GM23248 (cell line): ENCODE measurements at regions not wholly inside any gene's neighbourhood (a gene's known extent, or its start where the extent isn't known, plus 50 kb on each side); places are given as distances from the start of the nearest gene placed in this dataset.

Experiments
- DNase-seq: peaks from one replicate; pipeline ENCODE4 v3.0.0-alpha.2; 2015
- H2AFZ ChIP-seq: fragments of 200-600 bp; sonication (generic); 2 replicates; pipeline ENCODE4 v1.6.1; 2016; ENCODE audit warnings: antibody characterized with exemption
- H3F3A ChIP-seq: fragments of 200-600 bp; sonication (generic); 2 replicates; pipeline ENCODE4 v1.6.1; 2016; ENCODE audit warnings: mild to moderate bottlenecking, antibody characterized with exemption, mixed run types; ENCODE audit not compliant: insufficient read depth
- H3K27ac ChIP-seq: fragments of 200-600 bp; sonication (generic); 2 replicates; pipeline ENCODE4 v1.5.1; 2016; ENCODE audit warnings: mild to moderate bottlenecking
- H3K27me3 ChIP-seq: fragments of 200-600 bp; sonication (generic); replicated peaks from 2 replicates; pipeline ENCODE4 v1.6.1; 2016; ENCODE audit warnings: mild to moderate bottlenecking; ENCODE audit not compliant: insufficient read depth
- H3K36me3 ChIP-seq: fragments of 200-600 bp; sonication (generic); 2 replicates; pipeline ENCODE4 v1.6.1; 2016; ENCODE audit warnings: low read depth, mild to moderate bottlenecking
- H3K4me1 ChIP-seq: fragments of 200-600 bp; sonication (generic); 2 replicates; pipeline ENCODE4 v1.6.1; 2016; ENCODE audit warnings: mild to moderate bottlenecking; ENCODE audit not compliant: insufficient read depth
- H3K4me2 ChIP-seq: fragments of 200-600 bp; sonication (generic); one replicate; pipeline ENCODE4 v1.6.1; 2016; ENCODE audit warnings: mild to moderate bottlenecking; ENCODE audit not compliant: unreplicated experiment
- H3K4me3 ChIP-seq: fragments of 200-600 bp; sonication (generic); 2 replicates; pipeline ENCODE4 v1.5.1; 2016; ENCODE audit warnings: mild to moderate bottlenecking
- H3K79me2 ChIP-seq: fragments of 200-600 bp; sonication (generic); 2 replicates; pipeline ENCODE4 v1.6.1; 2016; ENCODE audit warnings: mild to moderate bottlenecking; ENCODE audit not compliant: insufficient read depth
- H3K9ac ChIP-seq: fragments of 200-600 bp; sonication (generic); 2 replicates; pipeline ENCODE4 v1.6.1; 2016; ENCODE audit warnings: mild to moderate bottlenecking
- H3K9me2 ChIP-seq: fragments of 200-600 bp; sonication (generic); 2 replicates; pipeline ENCODE4 v1.6.1; 2016; ENCODE audit warnings: mixed run types, mild to moderate bottlenecking, moderate library complexity; ENCODE audit not compliant: insufficient read depth
- H3K9me3 ChIP-seq: fragments of 200-600 bp; sonication (generic); one replicate; pipeline ENCODE4 v1.6.1; 2017; ENCODE audit warnings: low read depth
- H4K20me1 ChIP-seq: fragments of 200-600 bp; sonication (generic); 2 replicates; pipeline ENCODE4 v1.6.0; 2016; ENCODE audit not compliant: insufficient read depth
- EZH2 ChIP-seq: fragments of 200-600 bp; sonication (generic); IDR thresholded peaks from 2 replicates; pipeline ENCODE4 v1.6.1; 2018; ENCODE audit warnings: antibody characterized with exemption, mild to moderate bottlenecking; ENCODE audit not compliant: insufficient read depth, poor library complexity, severe bottlenecking
- EZH2phosphoT487 ChIP-seq: fragments of 200-600 bp; sonication (generic); IDR thresholded peaks from 2 replicates; pipeline ENCODE4 v1.6.1; 2018; ENCODE audit warnings: antibody characterized with exemption, moderate library complexity, mild to moderate bottlenecking, low read depth; ENCODE audit not compliant: insufficient read depth
- WGBS, 2 experiments: methylation state at CpG; one replicate each; pipeline ENCODE4 v1.1.6; 2015 to 2017; ENCODE audit warnings: low lambda C conversion rate in 2 of 2, low coverage in 1 of 2; ENCODE audit errors: missing lambda C conversion rate in 2 of 2; 5-methylcytosine and 5-hydroxymethylcytosine counted together
- in situ Hi-C: fragments of 300-500 bp; cut with MboI; formaldehyde crosslinking; loops from 2 replicates; pipeline ENCODE4 v1.15.0; 2020

DNA sequence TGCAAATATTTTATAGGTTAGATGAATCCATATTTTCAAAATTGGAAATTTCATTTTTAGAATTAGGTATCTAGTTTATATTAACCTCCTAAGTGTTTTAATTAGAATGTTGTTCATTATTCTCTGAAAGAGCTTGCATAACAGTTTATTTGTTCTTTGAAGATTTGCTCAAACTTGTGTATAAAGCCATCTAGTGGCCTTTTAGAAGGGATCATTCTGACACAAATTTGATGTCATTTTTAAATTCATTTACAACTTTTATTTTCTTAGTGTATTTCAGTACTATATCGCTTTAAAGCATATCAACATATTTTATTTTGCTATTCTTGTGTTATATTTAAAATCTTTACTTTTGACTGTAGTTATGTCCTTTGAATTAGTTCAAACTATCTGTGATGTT is 527.0 kb upstream of the NRG3 start:
- H3K36me3 ChIP-seq = no peaks in the 10 kb centered on the region
- H3K9me3 ChIP-seq = no peaks in the 10 kb centered on the region
- H3K9ac ChIP-seq = no peak overlapping the region
- no peaks in the 10 kb centered on the region for H3K27me3 ChIP-seq
- no peak overlapping the region for H2AFZ ChIP-seq
- H3K27ac ChIP-seq = no peak overlapping the region
- WGBS, 2 experiments = 32 to 43% methylated on average over 1 of the region's 1 CpG
- in situ Hi-C loops = no loop called here
- H3K4me2 ChIP-seq = no peak overlapping the region
- no peaks in the 10 kb centered on the region for H4K20me1 ChIP-seq
- H3K4me1 ChIP-seq = no peaks in the 10 kb centered on the region
- no peak for TF ChIP-seq EZH2phosphoT487
- no peak for TF ChIP-seq EZH2
- H3K79me2 ChIP-seq = no peaks in the 10 kb centered on the region
- no peaks in the 10 kb centered on the region for H3K9me2 ChIP-seq
- no peaks in the 10 kb centered on the region for H3F3A ChIP-seq
- no peak for DNase-seq
- H3K4me3 ChIP-seq = no peak overlapping the region

DNA sequence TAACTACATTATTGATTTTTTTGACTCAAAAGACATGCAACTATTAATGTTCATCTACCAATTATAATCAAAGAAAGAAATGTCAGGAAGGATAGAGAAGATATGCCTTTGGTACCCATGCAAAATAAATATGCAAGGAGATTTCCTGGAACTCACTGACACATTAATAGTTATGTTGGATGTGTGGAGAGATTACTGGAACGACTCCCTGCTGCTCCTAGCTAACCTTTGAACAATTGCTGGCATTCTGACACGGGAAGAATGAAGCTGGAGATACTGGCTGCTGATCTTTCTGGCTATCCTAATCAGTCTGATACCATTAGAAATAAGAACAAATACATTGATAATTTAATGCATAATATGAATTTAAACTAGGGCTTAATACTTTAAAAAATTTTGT is 507.9 kb upstream of the NRG3 start:
- H3K4me2 ChIP-seq = no peak overlapping the region
- H3K9me3 ChIP-seq = no peaks in the 10 kb centered on the region
- no peaks in the 10 kb centered on the region for H3K9me2 ChIP-seq
- H3K36me3 ChIP-seq = no peaks in the 10 kb centered on the region
- no peaks in the 10 kb centered on the region for H3F3A ChIP-seq
- H3K79me2 ChIP-seq = no peaks in the 10 kb centered on the region
- H3K27me3 ChIP-seq = no peaks in the 10 kb centered on the region
- no peak overlapping the region for H3K27ac ChIP-seq
- no peak overlapping the region for H3K9ac ChIP-seq
- no peak overlapping the region for H3K4me3 ChIP-seq
- WGBS, 2 experiments = 0% methylated on average over 2 of the region's 2 CpGs
- H3K4me1 ChIP-seq = no peaks in the 10 kb centered on the region
- no peak for DNase-seq
- in situ Hi-C loops = no loop called here
- H2AFZ ChIP-seq = no peak overlapping the region
- no peak for TF ChIP-seq EZH2
- TF ChIP-seq EZH2phosphoT487 = no peak
- H4K20me1 ChIP-seq = no peaks in the 10 kb centered on the region

DNA sequence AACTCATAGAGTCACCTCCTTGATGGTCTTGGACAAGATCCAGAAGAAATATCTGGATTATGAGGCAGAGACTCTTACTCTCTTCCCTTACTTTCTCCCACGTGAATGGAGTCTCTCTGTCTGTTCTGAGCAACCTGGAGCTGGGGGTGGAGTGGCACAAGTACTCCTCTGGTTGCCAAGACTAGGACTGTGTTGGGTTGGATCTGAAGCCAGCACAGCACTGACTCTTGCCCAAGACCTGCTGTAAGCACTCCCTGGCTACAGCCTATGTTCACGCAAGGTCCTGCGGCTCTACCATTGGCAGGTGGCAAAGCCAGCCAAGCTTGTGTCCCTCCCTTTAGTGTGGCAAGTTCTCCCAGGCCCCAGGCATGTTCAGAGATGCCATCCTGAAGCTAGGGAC is 488.2 kb upstream of the NRG3 start:
- Histone ChIP-seq H3K4me2 (no peak overlapping the region), H3K9me3 (peaks cover 2% of the 10 kb centered on the region), H3K4me1 (no peaks in the 10 kb centered on the region), H3K9ac (no peak overlapping the region), H3K9me2 (no peaks in the 10 kb centered on the region), H3F3A (no peaks in the 10 kb centered on the region), H4K20me1 (no peaks in the 10 kb centered on the region), H3K36me3 (no peaks in the 10 kb centered on the region), H2AFZ (no peak overlapping the region), H3K79me2 (no peaks in the 10 kb centered on the region), H3K4me3 (no peak overlapping the region), H3K27me3 (no peaks in the 10 kb centered on the region), H3K27ac (no peak overlapping the region)
- in situ Hi-C loops = no loop called here
- TF ChIP-seq EZH2phosphoT487 (no peak), EZH2 (no peak)
- DNase-seq = no peak
- WGBS, 2 experiments = 24 to 30% methylated on average over 3 of the region's 3 CpGs

DNA sequence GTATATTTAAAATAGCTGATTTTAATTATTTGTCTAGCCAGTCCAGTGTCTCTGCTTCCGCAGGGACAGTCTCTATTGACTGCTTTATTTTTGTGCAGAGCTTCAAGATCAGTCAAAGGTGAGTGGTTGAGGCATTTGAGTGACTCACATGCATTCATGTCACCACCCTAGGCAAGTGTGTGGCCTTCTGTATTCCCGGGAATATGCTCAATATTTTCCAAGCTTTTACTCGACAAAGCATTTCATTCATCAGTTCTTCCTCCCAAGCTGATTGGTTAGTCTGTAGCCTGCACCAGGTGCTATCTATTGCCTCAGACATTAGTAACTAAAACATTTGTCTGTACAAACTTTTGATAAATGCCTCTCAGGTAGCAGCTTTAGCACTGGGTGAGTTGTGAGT is 471.5 kb upstream of the NRG3 start:
- Histone ChIP-seq H3F3A (no peaks in the 10 kb centered on the region), H3K27me3 (no peaks in the 10 kb centered on the region)

DNA sequence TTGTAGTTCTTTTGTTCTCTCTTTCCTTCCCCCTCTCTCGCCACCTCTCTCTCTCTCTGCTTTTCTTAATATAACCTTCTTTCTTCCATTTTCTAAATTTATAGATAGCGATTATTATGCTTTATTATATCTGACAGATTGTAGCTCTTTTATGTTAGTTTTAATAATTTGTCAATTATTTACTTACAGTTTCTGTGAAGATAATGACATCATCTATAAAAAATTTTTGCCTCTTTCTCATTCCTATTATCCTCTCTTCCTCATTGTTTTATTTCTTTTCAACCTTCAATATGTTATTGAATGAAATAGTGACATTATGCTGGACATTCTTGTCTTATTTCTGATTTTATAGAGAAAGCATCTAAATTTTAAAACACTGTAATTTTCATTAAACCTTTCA is 469.6 kb upstream of the NRG3 start:
- Histone ChIP-seq H3K27me3 (no peaks in the 10 kb centered on the region), H3K4me2 (no peak overlapping the region), H3K79me2 (no peaks in the 10 kb centered on the region), H3K9ac (no peak overlapping the region), H3K27ac (no peak overlapping the region), H3F3A (no peaks in the 10 kb centered on the region), H3K4me3 (no peak overlapping the region), H2AFZ (no peak overlapping the region), H3K4me1 (no peaks in the 10 kb centered on the region), H4K20me1 (no peaks in the 10 kb centered on the region), H3K9me2 (no peaks in the 10 kb centered on the region), H3K9me3 (no peaks in the 10 kb centered on the region), H3K36me3 (no peaks in the 10 kb centered on the region)
- in situ Hi-C loops = no loop called here
- WGBS, 2 experiments = 23 to 35% methylated on average over 2 of the region's 2 CpGs
- TF ChIP-seq EZH2 = no peak
- TF ChIP-seq EZH2phosphoT487 = no peak
- no peak for DNase-seq

More for the DNA sequence above, 471.5 kb upstream of the NRG3 start:
- H3K79me2 ChIP-seq = no peaks in the 10 kb centered on the region
- no peak overlapping the region for H3K4me2 ChIP-seq
- no peak overlapping the region for H3K27ac ChIP-seq
- H3K4me1 ChIP-seq = no peaks in the 10 kb centered on the region
- no peak overlapping the region for H2AFZ ChIP-seq
- TF ChIP-seq EZH2 (no peak), EZH2phosphoT487 (no peak)
- no peak overlapping the region for H3K4me3 ChIP-seq
- no peaks in the 10 kb centered on the region for H4K20me1 ChIP-seq
- no peaks in the 10 kb centered on the region for H3K9me2 ChIP-seq
- no peaks in the 10 kb centered on the region for H3K36me3 ChIP-seq
- WGBS, 2 experiments = 5 to 7% methylated on average over 3 of the region's 3 CpGs
- in situ Hi-C loops = no loop called here
- H3K9me3 ChIP-seq = no peaks in the 10 kb centered on the region
- no peak overlapping the region for H3K9ac ChIP-seq
- DNase-seq = no peak
